ENCODE measurements at regions not wholly inside any gene's neighbourhood (a gene's known extent, or its start where the extent isn't known, plus 50 kb on each side); places are given as distances from the start of the nearest gene placed in this dataset.

GRCh38 chr6:14270142-14270893, 152.7 kb downstream of the CD83 start:
- TF ChIP-seq POLR2A (IDR thresholded peaks at IDR 0.05; ENCODE audit: low read length): no peak
- TF ChIP-seq GATA1 (IDR thresholded peaks at IDR 0.05; ENCODE audit: low read depth, low read length): no peak
- no peak for DNase-seq

GRCh38 chr6:14270925-14271788, 153.6 kb downstream of the CD83 start:
- TF ChIP-seq POLR2A (IDR thresholded peaks at IDR 0.05; ENCODE audit: low read length): no peak
- no peak for TF ChIP-seq GATA1 (IDR thresholded peaks at IDR 0.05; ENCODE audit: low read depth, low read length)
- DNase-seq: peak in 1 of 2 experiments; percentile 27

- no peak for TF ChIP-seq POLR2A (IDR thresholded peaks at IDR 0.05; ENCODE audit: low read length)
- no peak for TF ChIP-seq GATA1 (IDR thresholded peaks at IDR 0.05; ENCODE audit: low read depth, low read length)
- DNase-seq: no peak
Measured at GRCh38 chr6:14271789-14272736, 154.5 kb downstream of the CD83 start.

- no peak for DNase-seq
- no peak for TF ChIP-seq GATA1 (IDR thresholded peaks at IDR 0.05; ENCODE audit: low read depth, low read length)
- no peak for TF ChIP-seq POLR2A (IDR thresholded peaks at IDR 0.05; ENCODE audit: low read length)
Measured at GRCh38 chr6:14272737-14273085, 155.1 kb downstream of the CD83 start.

- DNase-seq: no peak
- TF ChIP-seq POLR2A (IDR thresholded peaks at IDR 0.05; ENCODE audit: low read length) (no peak), GATA1 (IDR thresholded peaks at IDR 0.05; ENCODE audit: low read depth, low read length) (no peak)
Measured at GRCh38 chr6:14273191-14273590, 155.6 kb downstream of the CD83 start.

- no peak for DNase-seq
- TF ChIP-seq GATA1 (IDR thresholded peaks at IDR 0.05; ENCODE audit: low read depth, low read length) (no peak), POLR2A (IDR thresholded peaks at IDR 0.05; ENCODE audit: low read length) (no peak)
Measured at GRCh38 chr6:14274016-14274415, 156.4 kb downstream of the CD83 start.

- TF ChIP-seq POLR2A (IDR thresholded peaks at IDR 0.05; ENCODE audit: low read length) (no peak), GATA1 (IDR thresholded peaks at IDR 0.05; ENCODE audit: low read depth, low read length) (no peak)
- DNase-seq: no peak
Measured at GRCh38 chr6:14274546-14275492, 157.2 kb downstream of the CD83 start.

- TF ChIP-seq GATA1 (IDR thresholded peaks at IDR 0.05; ENCODE audit: low read depth, low read length) (no peak), POLR2A (IDR thresholded peaks at IDR 0.05; ENCODE audit: low read length) (no peak)
- DNase-seq: no peak
Measured at GRCh38 chr6:14275493-14275851, 157.9 kb downstream of the CD83 start.

GRCh38 chr6:14276071-14276470, 158.5 kb downstream of the CD83 start:
- no peak for TF ChIP-seq POLR2A (IDR thresholded peaks at IDR 0.05; ENCODE audit: low read length)
- TF ChIP-seq GATA1 (IDR thresholded peaks at IDR 0.05; ENCODE audit: low read depth, low read length): no peak
- no peak for DNase-seq

- no peak for TF ChIP-seq GATA1 (IDR thresholded peaks at IDR 0.05; ENCODE audit: low read depth, low read length)
- no peak for TF ChIP-seq POLR2A (IDR thresholded peaks at IDR 0.05; ENCODE audit: low read length)
- DNase-seq: no peak
Measured at GRCh38 chr6:14276667-14277404, 159.3 kb downstream of the CD83 start.

GRCh38 chr6:14277405-14277930, 159.9 kb downstream of the CD83 start:
- TF ChIP-seq GATA1 (IDR thresholded peaks at IDR 0.05; ENCODE audit: low read depth, low read length): no peak
- no peak for TF ChIP-seq POLR2A (IDR thresholded peaks at IDR 0.05; ENCODE audit: low read length)
- no peak for DNase-seq

- DNase-seq: no peak
- TF ChIP-seq POLR2A (IDR thresholded peaks at IDR 0.05; ENCODE audit: low read length) (no peak), GATA1 (IDR thresholded peaks at IDR 0.05; ENCODE audit: low read depth, low read length) (no peak)
Measured at GRCh38 chr6:14278006-14278405, 160.4 kb downstream of the CD83 start.

Measured in erythroblast (primary cell).